H1 (cell line): ENCODE measurements at regions not wholly inside any gene's neighbourhood (a gene's known extent, or its start where the extent isn't known, plus 50 kb on each side); places are given as distances from the start of the nearest gene placed in this dataset.

ENCODE experiments used
- JUN ChIP-seq: IDR thresholded peaks from 2 replicates; pipeline ENCODE4 v1.6.1; 2011; ENCODE audit warnings: low read depth, mild to moderate bottlenecking, improper control_type of control experiment, low read length
- TF ChIP-seq, protein P1 (sequence below): IDR thresholded peaks from 2 replicates; pipeline ENCODE4 v1.6.1; 2012; ENCODE audit warnings: low read length, inconsistent platforms

DNA sequence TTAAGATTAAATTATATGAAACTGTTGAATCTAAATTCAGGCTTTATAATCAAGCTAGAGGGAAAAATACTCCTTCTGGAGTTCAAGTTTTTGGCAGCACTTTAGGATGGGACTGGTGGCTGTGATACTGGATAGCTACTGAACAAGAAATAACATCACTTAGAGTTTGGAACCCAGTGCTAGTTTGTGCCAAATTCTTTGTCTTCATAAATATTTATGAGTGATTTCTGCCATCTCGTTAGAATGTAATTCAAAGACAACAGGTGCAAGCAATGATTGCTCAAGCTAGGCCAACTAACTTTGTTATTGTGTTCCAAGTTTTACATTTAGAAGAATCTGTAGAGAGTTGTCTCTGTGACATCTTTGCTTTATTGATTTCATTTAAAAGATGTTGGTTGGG is 417.9 kb downstream of the FAT4 start (continued):
- TF ChIP-seq, protein P1, sequence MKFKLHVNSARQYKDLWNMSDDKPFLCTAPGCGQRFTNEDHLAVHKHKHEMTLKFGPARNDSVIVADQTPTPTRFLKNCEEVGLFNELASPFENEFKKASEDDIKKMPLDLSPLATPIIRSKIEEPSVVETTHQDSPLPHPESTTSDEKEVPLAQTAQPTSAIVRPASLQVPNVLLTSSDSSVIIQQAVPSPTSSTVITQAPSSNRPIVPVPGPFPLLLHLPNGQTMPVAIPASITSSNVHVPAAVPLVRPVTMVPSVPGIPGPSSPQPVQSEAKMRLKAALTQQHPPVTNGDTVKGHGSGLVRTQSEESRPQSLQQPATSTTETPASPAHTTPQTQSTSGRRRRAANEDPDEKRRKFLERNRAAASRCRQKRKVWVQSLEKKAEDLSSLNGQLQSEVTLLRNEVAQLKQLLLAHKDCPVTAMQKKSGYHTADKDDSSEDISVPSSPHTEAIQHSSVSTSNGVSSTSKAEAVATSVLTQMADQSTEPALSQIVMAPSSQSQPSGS, result no peak
- TF ChIP-seq JUN, result no peak
